ENCODE measurements at regions not wholly inside any gene's neighbourhood (a gene's known extent, or its start where the extent isn't known, plus 50 kb on each side); places are given as distances from the start of the nearest gene placed in this dataset.
"Not testable (repeated sequence)": the region's sequence is repeated elsewhere in the genome, so short reads cannot be mapped to it uniquely, and the experiment has no call there.

GRCh38 chr1:119251751-119252150, 111.3 kb upstream of the WARS2 start:
- no peak for DNase-seq (ENCODE audit: low read depth, low spot score)
- no peak overlapping the region for H3K4me3 Mint-ChIP-seq
- no peaks in the 10 kb centered on the region for H3K4me1 Mint-ChIP-seq
- H3K9me3 Mint-ChIP-seq, result no peaks in the 10 kb centered on the region
- no peak for TF ChIP-seq CTCF (conservative IDR thresholded peaks at IDR 0.05)
- no peaks in the 10 kb centered on the region for H3K36me3 Mint-ChIP-seq (ENCODE audit: low read depth)
- H3K27me3 Mint-ChIP-seq (ENCODE audit: low read depth), result no peaks in the 10 kb centered on the region
- H3K27ac Mint-ChIP-seq (ENCODE audit: unreplicated experiment), result no peak overlapping the region

- no peak for TF ChIP-seq CTCF (conservative IDR thresholded peaks at IDR 0.05)
- Mint-ChIP-seq H3K27ac (ENCODE audit: unreplicated experiment) (no peak overlapping the region), H3K36me3 (ENCODE audit: low read depth) (peaks cover 3% of the 10 kb centered on the region), H3K27me3 (ENCODE audit: low read depth) (no peaks in the 10 kb centered on the region), H3K4me1 (no peaks in the 10 kb centered on the region), H3K9me3 (no peaks in the 10 kb centered on the region), H3K4me3 (no peak overlapping the region)
- DNase-seq (ENCODE audit: low read depth, low spot score), result no peak
Observed at GRCh38 chr1:119253366-119253765, 112.9 kb upstream of the WARS2 start.

- peaks cover 3% of the 10 kb centered on the region for H3K9me3 Mint-ChIP-seq
- H3K27me3 Mint-ChIP-seq (ENCODE audit: low read depth), result no peaks in the 10 kb centered on the region
- no peak overlapping the region for H3K27ac Mint-ChIP-seq (ENCODE audit: unreplicated experiment)
- no peak for TF ChIP-seq CTCF (conservative IDR thresholded peaks at IDR 0.05)
- H3K36me3 Mint-ChIP-seq (ENCODE audit: low read depth), result peaks cover 3% of the 10 kb centered on the region
- DNase-seq (ENCODE audit: low read depth, low spot score), result no peak
- H3K4me1 Mint-ChIP-seq, result no peaks in the 10 kb centered on the region
- H3K4me3 Mint-ChIP-seq, result no peak overlapping the region
Observed at GRCh38 chr1:119254067-119254720, 113.7 kb upstream of the WARS2 start.

DNA sequence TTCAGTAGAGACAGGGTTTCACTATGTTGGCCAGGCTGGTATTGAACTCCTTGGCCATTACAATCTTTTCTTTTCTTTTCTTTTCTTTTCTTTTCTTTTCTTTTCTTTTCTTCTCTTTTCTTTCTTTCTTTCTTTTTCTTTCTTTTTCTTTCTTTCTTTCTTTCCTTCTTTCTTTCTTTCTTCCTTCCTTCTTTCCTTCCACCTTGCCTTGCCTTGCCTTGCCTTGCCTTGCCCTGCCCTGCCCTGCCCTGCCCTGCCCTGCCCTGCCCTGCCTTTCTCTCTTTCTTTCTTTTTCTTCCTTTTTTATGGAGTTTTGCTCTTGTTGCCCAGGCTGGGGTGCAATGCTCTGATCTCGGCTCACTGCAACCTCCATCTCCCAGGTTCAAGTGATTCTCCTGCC, 112.5 kb upstream of the HAO2 start:
- H3K27me3 Mint-ChIP-seq (ENCODE audit: low read depth); H3K36me3 Mint-ChIP-seq (ENCODE audit: low read depth); DNase-seq (ENCODE audit: low read depth, low spot score); H3K4me3 Mint-ChIP-seq; H3K9me3 Mint-ChIP-seq; H3K27ac Mint-ChIP-seq (ENCODE audit: unreplicated experiment); H3K4me1 Mint-ChIP-seq: not testable (repeated sequence)

GRCh38 chr1:119260506-119260905, 108.1 kb upstream of the HAO2 start:
- TF ChIP-seq CTCF (conservative IDR thresholded peaks at IDR 0.05), result no peak
- H3K27ac Mint-ChIP-seq (ENCODE audit: unreplicated experiment), result no peak overlapping the region
- no peak overlapping the region for H3K4me3 Mint-ChIP-seq
- no peaks in the 10 kb centered on the region for H3K27me3 Mint-ChIP-seq (ENCODE audit: low read depth)
- no peak for DNase-seq (ENCODE audit: low read depth, low spot score)
- no peaks in the 10 kb centered on the region for H3K4me1 Mint-ChIP-seq
- peaks cover 3% of the 10 kb centered on the region for H3K9me3 Mint-ChIP-seq
- H3K36me3 Mint-ChIP-seq (ENCODE audit: low read depth), result peaks cover 3% of the 10 kb centered on the region

DNA sequence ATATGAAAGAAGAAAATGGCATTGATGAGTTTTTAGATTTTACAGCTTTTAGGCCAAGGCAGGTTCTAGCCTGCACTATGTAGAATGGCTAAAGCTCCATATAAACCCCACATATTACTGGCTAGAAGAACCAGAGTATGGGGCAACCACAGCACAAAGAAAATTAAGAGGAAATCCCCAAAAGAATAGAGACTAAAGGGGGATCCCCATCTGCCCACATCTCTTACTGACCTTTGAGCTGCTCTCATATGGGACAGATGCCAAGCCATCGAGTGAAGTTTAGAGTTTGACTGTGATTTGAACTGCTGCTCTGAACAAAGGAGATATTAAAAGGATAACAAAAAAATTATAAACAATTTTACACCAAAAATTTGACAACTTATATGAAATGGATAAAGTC, 102.2 kb upstream of the HAO2 start:
- Mint-ChIP-seq H3K27me3 (ENCODE audit: low read depth) (no peaks in the 10 kb centered on the region), H3K27ac (ENCODE audit: unreplicated experiment) (no peak overlapping the region), H3K9me3 (peaks cover 7% of the 10 kb centered on the region), H3K4me3 (no peak overlapping the region), H3K4me1 (no peaks in the 10 kb centered on the region), H3K36me3 (ENCODE audit: low read depth) (peaks cover 4% of the 10 kb centered on the region)
- DNase-seq (ENCODE audit: low read depth, low spot score), result no peak
- TF ChIP-seq CTCF (conservative IDR thresholded peaks at IDR 0.05), result no peak
